ENCODE measurements at regions not wholly inside any gene's neighbourhood (a gene's known extent, or its start where the extent isn't known, plus 50 kb on each side); places are given as distances from the start of the nearest gene placed in this dataset.
"Not testable (repeated sequence)": the region's sequence is repeated elsewhere in the genome, so short reads cannot be mapped to it uniquely, and the experiment has no call there.

- no peak for DNase-seq
Measured at GRCh38 chr5:100697970-100698369, 162.8 kb downstream of the FAM174A start.

- no peak for DNase-seq
Measured at GRCh38 chr5:100706776-100707175, 171.6 kb downstream of the FAM174A start.

GRCh38 chr5:100708645-100709171, 173.5 kb downstream of the FAM174A start:
- DNase-seq: no peak

- no peak for DNase-seq
Measured at GRCh38 chr5:100709771-100710170, 174.6 kb downstream of the FAM174A start.

GRCh38 chr5:100714780-100715179, 179.6 kb downstream of the FAM174A start:
- not testable (repeated sequence) for DNase-seq

GRCh38 chr5:100722657-100723056, 180.4 kb downstream of the ST8SIA4 start:
- DNase-seq: no peak

GRCh38 chr5:100723229-100723628, 179.9 kb downstream of the ST8SIA4 start:
- no peak for DNase-seq

GRCh38 chr5:100726116-100726515, 177.0 kb downstream of the ST8SIA4 start:
- no peak for DNase-seq

- no peak for DNase-seq
Measured at GRCh38 chr5:100731768-100732167, 171.3 kb downstream of the ST8SIA4 start.

GRCh38 chr5:100746730-100747129, 156.4 kb downstream of the ST8SIA4 start:
- DNase-seq: no peak

- no peak for DNase-seq
Measured at GRCh38 chr5:100749771-100750284, 153.3 kb downstream of the ST8SIA4 start.

GRCh38 chr5:100755435-100755834, 147.6 kb downstream of the ST8SIA4 start:
- DNase-seq: peak; percentile 7

Data from fibroblast of skin of scalp (primary cell).